GM12878 (cell line): ENCODE measurements at regions not wholly inside any gene's neighbourhood (a gene's known extent, or its start where the extent isn't known, plus 50 kb on each side); places are given as distances from the start of the nearest gene placed in this dataset.

Experiments
- CTCF ChIP-seq, 3 experiments: IDR thresholded peaks in 2 of 3; conservative IDR thresholded peaks in 1 of 3; 2 replicates each; pipeline ENCODE4 v1.5.1; 2011; ENCODE audit warnings: low read depth in 3 of 3, low read length in 3 of 3, mild to moderate bottlenecking in 3 of 3, control low read depth in 2 of 3, moderate library complexity in 2 of 3, inconsistent platforms in 1 of 3, mixed read lengths in 1 of 3; ENCODE audit not compliant: control insufficient read depth in 2 of 3, insufficient read depth in 1 of 3; ENCODE audit errors: extremely low read depth in 1 of 3
- JUNB ChIP-seq: IDR thresholded peaks from 2 replicates; pipeline ENCODE4 v1.6.1; 2016; ENCODE audit warnings: antibody characterized with exemption, mild to moderate bottlenecking
- NFIC ChIP-seq: IDR thresholded peaks from 2 replicates; pipeline ENCODE4 v1.6.1; 2012; ENCODE audit warnings: low read depth, mild to moderate bottlenecking, inconsistent platforms, low read length, moderate library complexity
- POLR2AphosphoS2 ChIP-seq: IDR thresholded peaks from 2 replicates; pipeline ENCODE4 v1.6.1; 2011; ENCODE audit warnings: low read depth, mild to moderate bottlenecking, low read length, improper control_type of control experiment, moderate library complexity
- USF2 ChIP-seq: IDR thresholded peaks from 2 replicates; pipeline ENCODE4 v1.6.1; 2011; ENCODE audit warnings: low read depth, low read length, improper control_type of control experiment, borderline replicate concordance
- YY1 ChIP-seq: IDR thresholded peaks from 2 replicates; pipeline ENCODE4 v1.6.1; 2011; ENCODE audit warnings: low read depth, mild to moderate bottlenecking, low read length
- ZNF274 ChIP-seq: IDR thresholded peaks from one replicate; pipeline ENCODE4 v1.8.0; 2011; ENCODE audit not compliant: insufficient read length, insufficient read depth

- TF ChIP-seq USF2: no peak; the same call in 1 of the 2 replicates
- TF ChIP-seq NFIC: no peak
- TF ChIP-seq CTCF (IDR thresholded peaks at IDR 0.05 in 2 of 3, conservative IDR thresholded peaks at IDR 0.05 in 1 of 3; ENCODE audit: control insufficient read depth in 2 of 3, extremely low read depth in 1 of 3, insufficient read depth in 1 of 3, low read depth in 3 of 3, low read length in 3 of 3): no peak
- TF ChIP-seq ZNF274: no peak
- no peak for TF ChIP-seq POLR2AphosphoS2
- no peak for TF ChIP-seq JUNB
- TF ChIP-seq YY1: no peak
These were observed 70.6 kb upstream of the KSR1 start for GRCh38 chr17:27385626-27386025.
